Neural cell (in vitro differentiated cells): ENCODE measurements at regions not wholly inside any gene's neighbourhood (a gene's known extent, or its start where the extent isn't known, plus 50 kb on each side); places are given as distances from the start of the nearest gene placed in this dataset.

Source experiments
- H2AFZ ChIP-seq: fragments of 200-600, 300-800 bp; sonication (generic), shearing (Covaris generic); 2 replicates; pipeline ENCODE4 v1.6.0; 2014; ENCODE audit warnings: low read depth, mild to moderate bottlenecking, antibody characterized with exemption, low read length, moderate library complexity
- H3F3A ChIP-seq: fragments of 200-600 bp; shearing (Covaris generic); 2 replicates; pipeline ENCODE4 v1.6.1; 2016; ENCODE audit warnings: mild to moderate bottlenecking, moderate library complexity, mixed read lengths, antibody characterized with exemption, low read length; ENCODE audit not compliant: insufficient read depth, poor library complexity, severe bottlenecking
- H3K27ac ChIP-seq: fragments of 200-600, 300-800 bp; sonication (generic), shearing (Covaris generic); 2 replicates; pipeline ENCODE4 v1.5.1; 2014; ENCODE audit warnings: mild to moderate bottlenecking, low read length, moderate library complexity
- H3K27me3 ChIP-seq: fragments of 300-800, 200-600 bp; sonication (generic), shearing (Covaris generic); 2 replicates; pipeline ENCODE4 v1.6.0; 2014; ENCODE audit warnings: mild to moderate bottlenecking, low read depth, low read length, moderate library complexity; ENCODE audit not compliant: insufficient read depth
- H3K36me3 ChIP-seq: fragments of 300-800, 200-600 bp; sonication (generic), shearing (Covaris generic); 2 replicates; pipeline ENCODE4 v1.5.1; 2014; ENCODE audit warnings: mild to moderate bottlenecking, antibody characterized with exemption, low read length, moderate library complexity; ENCODE audit not compliant: insufficient read depth
- H3K4me2 ChIP-seq: fragments of 300-800, 200-600 bp; sonication (generic), shearing (Covaris generic); 2 replicates; pipeline ENCODE4 v1.6.0; 2014; ENCODE audit warnings: mild to moderate bottlenecking, low read length
- H3K4me3 ChIP-seq: fragments of 300-800, 200-600 bp; sonication (generic), shearing (Covaris generic); 2 replicates; pipeline ENCODE4 v1.5.1; 2014; ENCODE audit warnings: mild to moderate bottlenecking, low read length, moderate library complexity
- H3K79me2 ChIP-seq: fragments of 200-600 bp; shearing (Covaris generic); replicated peaks from 2 replicates; pipeline ENCODE4 v1.6.0; 2014; ENCODE audit warnings: mild to moderate bottlenecking, low read length, moderate library complexity; ENCODE audit not compliant: insufficient read depth
- H3K9ac ChIP-seq: fragments of 300-800, 200-600 bp; sonication (generic), shearing (Covaris generic); 2 replicates; pipeline ENCODE4 v1.6.1; 2016; ENCODE audit warnings: mild to moderate bottlenecking, low read length, mixed read lengths
- H3K9me2 ChIP-seq: fragments of 200-600 bp; shearing (Covaris generic); 2 replicates; pipeline ENCODE4 v1.6.1; 2016; ENCODE audit warnings: mild to moderate bottlenecking, low read length, mixed read lengths; ENCODE audit not compliant: insufficient read depth
- H3K9me3 ChIP-seq: fragments of 200-600, 300-800 bp; sonication (generic), shearing (Covaris generic); 2 replicates; pipeline ENCODE4 v1.6.1; 2016; ENCODE audit warnings: mild to moderate bottlenecking, mixed run types, low read length, moderate library complexity, mixed read lengths
- H4K20me1 ChIP-seq: fragments of 200-600 bp; shearing (Covaris generic); 2 replicates; pipeline ENCODE4 v1.6.1; 2016; ENCODE audit warnings: mild to moderate bottlenecking, mixed run types; ENCODE audit not compliant: insufficient read depth
- EP300 ChIP-seq: fragments of 450-650 bp; conservative IDR thresholded peaks from 2 replicates; pipeline ENCODE4 v1.6.1; 2014; ENCODE audit warnings: antibody characterized with exemption, mild to moderate bottlenecking, moderate library complexity; ENCODE audit not compliant: poor library complexity, severe bottlenecking
- EZH2 ChIP-seq: fragments of 200-600, 300-800 bp; shearing (Covaris generic), sonication (generic); IDR thresholded peaks from 2 replicates; pipeline ENCODE4 v1.6.1; 2014; ENCODE audit warnings: antibody characterized with exemption, low read length, borderline replicate concordance, mild to moderate bottlenecking; ENCODE audit not compliant: insufficient read depth, poor library complexity, severe bottlenecking
- MXI1 ChIP-seq: fragments of 450-650 bp; conservative IDR thresholded peaks from 2 replicates; pipeline ENCODE4 v1.6.1; 2014; ENCODE audit warnings: antibody characterized with exemption, mild to moderate bottlenecking; ENCODE audit not compliant: poor library complexity, severe bottlenecking
- POLR2AphosphoS5 ChIP-seq: IDR thresholded peaks from 2 replicates; pipeline ENCODE4 v1.6.1; 2012
- RAD21 ChIP-seq: fragments of 450-650 bp; conservative IDR thresholded peaks from 2 replicates; pipeline ENCODE4 v1.6.1; 2014; ENCODE audit warnings: antibody characterized with exemption, mild to moderate bottlenecking, moderate library complexity
- SMC3 ChIP-seq: fragments of 450-650 bp; conservative IDR thresholded peaks from 2 replicates; pipeline ENCODE4 v1.6.1; 2014; ENCODE audit warnings: antibody characterized with exemption, mild to moderate bottlenecking, moderate library complexity; ENCODE audit not compliant: poor library complexity
- TAF1 ChIP-seq: IDR thresholded peaks from 2 replicates; pipeline ENCODE4 v1.6.1; 2012; ENCODE audit warnings: low read depth
- TF ChIP-seq, protein P1 (sequence below): IDR thresholded peaks from 2 replicates; pipeline ENCODE4 v1.6.1; 2012; ENCODE audit warnings: borderline replicate concordance
- TF ChIP-seq, protein P2 (sequence below): fragments of 450-650 bp; IDR thresholded peaks from 2 replicates; pipeline ENCODE4 v1.5.1; 2014; ENCODE audit warnings: antibody characterized with exemption, mild to moderate bottlenecking, moderate library complexity; ENCODE audit not compliant: poor library complexity, severe bottlenecking

DNA sequence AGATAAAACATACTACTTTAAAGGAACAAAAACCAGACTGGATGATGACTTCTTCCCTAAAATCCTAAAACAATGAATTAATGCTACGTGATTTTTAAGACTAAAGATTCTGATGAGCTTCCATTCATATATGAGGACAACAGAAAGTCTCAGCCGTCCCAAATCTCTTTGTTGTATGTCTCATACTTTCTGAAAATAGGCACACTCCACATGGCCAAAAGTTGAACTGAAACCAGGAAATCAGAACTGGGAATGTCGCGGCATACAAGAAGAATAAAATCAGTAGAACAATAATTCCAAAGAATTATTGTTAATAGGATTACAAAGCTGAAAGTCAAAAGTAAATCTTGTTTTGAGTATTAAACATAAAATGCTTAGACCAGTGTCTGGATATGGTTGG, 195.4 kb upstream of the GHITM start:
- Histone ChIP-seq H3K4me2 (no peak overlapping the region), H3K9ac (no peak overlapping the region), H4K20me1 (no peaks in the 10 kb centered on the region), H3K27me3 (no peaks in the 10 kb centered on the region), H3K79me2 (no peaks in the 10 kb centered on the region), H2AFZ (no peak overlapping the region), H3K9me2 (no peaks in the 10 kb centered on the region), H3K9me3 (no peaks in the 10 kb centered on the region), H3F3A (no peaks in the 10 kb centered on the region), H3K4me3 (no peak overlapping the region), H3K36me3 (no peaks in the 10 kb centered on the region), H3K27ac (no peak overlapping the region)
- TF ChIP-seq, protein P1, sequence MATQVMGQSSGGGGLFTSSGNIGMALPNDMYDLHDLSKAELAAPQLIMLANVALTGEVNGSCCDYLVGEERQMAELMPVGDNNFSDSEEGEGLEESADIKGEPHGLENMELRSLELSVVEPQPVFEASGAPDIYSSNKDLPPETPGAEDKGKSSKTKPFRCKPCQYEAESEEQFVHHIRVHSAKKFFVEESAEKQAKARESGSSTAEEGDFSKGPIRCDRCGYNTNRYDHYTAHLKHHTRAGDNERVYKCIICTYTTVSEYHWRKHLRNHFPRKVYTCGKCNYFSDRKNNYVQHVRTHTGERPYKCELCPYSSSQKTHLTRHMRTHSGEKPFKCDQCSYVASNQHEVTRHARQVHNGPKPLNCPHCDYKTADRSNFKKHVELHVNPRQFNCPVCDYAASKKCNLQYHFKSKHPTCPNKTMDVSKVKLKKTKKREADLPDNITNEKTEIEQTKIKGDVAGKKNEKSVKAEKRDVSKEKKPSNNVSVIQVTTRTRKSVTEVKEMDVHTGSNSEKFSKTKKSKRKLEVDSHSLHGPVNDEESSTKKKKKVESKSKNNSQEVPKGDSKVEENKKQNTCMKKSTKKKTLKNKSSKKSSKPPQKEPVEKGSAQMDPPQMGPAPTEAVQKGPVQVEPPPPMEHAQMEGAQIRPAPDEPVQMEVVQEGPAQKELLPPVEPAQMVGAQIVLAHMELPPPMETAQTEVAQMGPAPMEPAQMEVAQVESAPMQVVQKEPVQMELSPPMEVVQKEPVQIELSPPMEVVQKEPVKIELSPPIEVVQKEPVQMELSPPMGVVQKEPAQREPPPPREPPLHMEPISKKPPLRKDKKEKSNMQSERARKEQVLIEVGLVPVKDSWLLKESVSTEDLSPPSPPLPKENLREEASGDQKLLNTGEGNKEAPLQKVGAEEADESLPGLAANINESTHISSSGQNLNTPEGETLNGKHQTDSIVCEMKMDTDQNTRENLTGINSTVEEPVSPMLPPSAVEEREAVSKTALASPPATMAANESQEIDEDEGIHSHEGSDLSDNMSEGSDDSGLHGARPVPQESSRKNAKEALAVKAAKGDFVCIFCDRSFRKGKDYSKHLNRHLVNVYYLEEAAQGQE: no peak
- no peak for TF ChIP-seq POLR2AphosphoS5
- TF ChIP-seq TAF1: no peak
- TF ChIP-seq, protein P2, sequence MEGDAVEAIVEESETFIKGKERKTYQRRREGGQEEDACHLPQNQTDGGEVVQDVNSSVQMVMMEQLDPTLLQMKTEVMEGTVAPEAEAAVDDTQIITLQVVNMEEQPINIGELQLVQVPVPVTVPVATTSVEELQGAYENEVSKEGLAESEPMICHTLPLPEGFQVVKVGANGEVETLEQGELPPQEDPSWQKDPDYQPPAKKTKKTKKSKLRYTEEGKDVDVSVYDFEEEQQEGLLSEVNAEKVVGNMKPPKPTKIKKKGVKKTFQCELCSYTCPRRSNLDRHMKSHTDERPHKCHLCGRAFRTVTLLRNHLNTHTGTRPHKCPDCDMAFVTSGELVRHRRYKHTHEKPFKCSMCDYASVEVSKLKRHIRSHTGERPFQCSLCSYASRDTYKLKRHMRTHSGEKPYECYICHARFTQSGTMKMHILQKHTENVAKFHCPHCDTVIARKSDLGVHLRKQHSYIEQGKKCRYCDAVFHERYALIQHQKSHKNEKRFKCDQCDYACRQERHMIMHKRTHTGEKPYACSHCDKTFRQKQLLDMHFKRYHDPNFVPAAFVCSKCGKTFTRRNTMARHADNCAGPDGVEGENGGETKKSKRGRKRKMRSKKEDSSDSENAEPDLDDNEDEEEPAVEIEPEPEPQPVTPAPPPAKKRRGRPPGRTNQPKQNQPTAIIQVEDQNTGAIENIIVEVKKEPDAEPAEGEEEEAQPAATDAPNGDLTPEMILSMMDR: no peak
- no peak for TF ChIP-seq EP300
- TF ChIP-seq MXI1: no peak
- TF ChIP-seq RAD21: no peak

DNA sequence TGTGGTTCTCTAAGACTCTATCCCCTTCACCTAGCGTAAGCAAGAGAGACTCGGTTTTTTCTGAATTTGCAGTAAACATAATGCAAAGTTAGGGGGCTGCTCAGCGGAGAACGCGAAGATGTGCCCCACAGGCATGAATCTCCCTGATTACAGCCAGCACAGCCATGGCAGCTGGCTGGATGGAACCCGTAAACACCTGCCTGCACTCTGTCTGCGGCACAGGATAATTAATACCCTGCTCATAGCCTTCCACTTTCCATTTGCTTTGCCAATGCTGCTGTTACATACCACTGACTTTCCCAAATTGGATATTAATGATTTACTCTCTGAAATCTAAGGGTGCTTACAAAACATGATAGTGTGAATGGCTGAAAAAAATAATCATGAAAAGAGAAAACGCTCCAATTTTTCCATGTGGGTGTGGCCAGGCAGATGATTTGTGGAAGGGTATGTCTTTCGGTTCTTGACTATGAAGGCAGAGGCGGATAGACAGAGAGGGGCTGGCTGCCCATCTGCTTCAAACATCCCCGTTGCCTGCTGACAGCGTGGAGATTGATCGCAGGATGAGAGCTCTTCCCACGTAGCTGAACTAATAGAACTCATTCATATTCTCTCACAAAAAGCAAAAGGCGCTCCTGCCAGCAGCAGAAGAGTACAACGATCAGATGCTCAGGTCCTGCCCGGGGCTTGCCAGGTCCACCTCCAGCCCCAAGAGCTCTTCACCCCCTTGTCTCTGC, 193.2 kb upstream of the GHITM start:
- no peak overlapping the region for H3K27ac ChIP-seq
- no peak overlapping the region for H3K9ac ChIP-seq
- no peaks in the 10 kb centered on the region for H3F3A ChIP-seq
- no peaks in the 10 kb centered on the region for H3K9me3 ChIP-seq
- H2AFZ ChIP-seq: no peak overlapping the region
- no peak overlapping the region for H3K4me2 ChIP-seq
- H4K20me1 ChIP-seq: no peaks in the 10 kb centered on the region
- H3K27me3 ChIP-seq: no peaks in the 10 kb centered on the region
- H3K79me2 ChIP-seq: no peaks in the 10 kb centered on the region
- H3K4me3 ChIP-seq: no peak overlapping the region
- TF ChIP-seq MXI1: no peak
- TF ChIP-seq POLR2AphosphoS5: no peak
- no peak for TF ChIP-seq EZH2
- H3K36me3 ChIP-seq: no peaks in the 10 kb centered on the region
- H3K9me2 ChIP-seq: no peaks in the 10 kb centered on the region

DNA sequence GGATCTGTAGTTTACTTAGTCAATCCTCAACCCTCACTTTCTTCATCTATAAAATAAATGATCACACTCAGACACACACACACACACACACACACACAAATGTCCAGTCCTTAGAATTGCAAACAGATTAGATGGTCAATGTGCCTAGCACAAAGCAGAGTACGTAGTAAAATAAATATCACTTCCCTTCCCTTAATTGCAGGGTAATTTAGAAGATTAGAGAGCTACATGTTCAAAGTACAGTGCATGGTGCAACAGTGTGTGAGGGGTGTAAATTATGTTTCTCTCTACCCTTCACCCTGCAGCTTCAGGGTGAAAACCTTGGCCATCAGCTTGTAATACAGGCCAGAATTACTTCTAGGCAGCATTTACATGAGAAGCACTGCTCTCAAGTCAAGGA, 187.0 kb upstream of the GHITM start:
- Histone ChIP-seq H3K27ac (no peak overlapping the region), H3K27me3 (no peaks in the 10 kb centered on the region), H3K4me3 (no peak overlapping the region), H3K79me2 (no peaks in the 10 kb centered on the region), H2AFZ (no peak overlapping the region), H3K9ac (no peak overlapping the region), H3K4me2 (no peak overlapping the region), H4K20me1 (no peaks in the 10 kb centered on the region), H3F3A (no peaks in the 10 kb centered on the region), H3K36me3 (no peaks in the 10 kb centered on the region), H3K9me2 (no peaks in the 10 kb centered on the region), H3K9me3 (no peaks in the 10 kb centered on the region)
- TF ChIP-seq, protein P2: no peak
- TF ChIP-seq POLR2AphosphoS5 (no peak), MXI1 (no peak), EP300 (no peak), EZH2 (no peak), RAD21 (no peak), SMC3 (no peak), TAF1 (no peak)
- TF ChIP-seq, protein P1: no peak
